NK-92 treated with Interleukin-12 subunit alpha and Interleukin-12 subunit beta, amount 100 ng/mL, for 24 hours (cell line): ENCODE measurements at regions not wholly inside any gene's neighbourhood (a gene's known extent, or its start where the extent isn't known, plus 50 kb on each side); places are given as distances from the start of the nearest gene placed in this dataset.
"Not testable (repeated sequence)": the region's sequence is repeated elsewhere in the genome, so short reads cannot be mapped to it uniquely, and the experiment has no call there.

Experiments
- DNase-seq: peaks from one replicate; lab custom pipeline; 2025; lab: John Stamatoyannopoulos, UW

GRCh38 chr15:35695003-35695402, 149.0 kb upstream of the DPH6 start:
- no peak for DNase-seq

GRCh38 chr15:35696767-35697231, 150.8 kb upstream of the DPH6 start:
- DNase-seq = no peak

- DNase-seq = no peak
Observed at GRCh38 chr15:35697549-35698299, 151.8 kb upstream of the DPH6 start.

GRCh38 chr15:35698331-35698730, 152.4 kb upstream of the DPH6 start:
- no peak for DNase-seq

- no peak for DNase-seq
Observed at GRCh38 chr15:35698966-35699575, 153.1 kb upstream of the DPH6 start.

GRCh38 chr15:35700091-35700593, 154.2 kb upstream of the DPH6 start:
- DNase-seq = not testable (repeated sequence)

GRCh38 chr15:35701402-35702046, 155.6 kb upstream of the DPH6 start:
- no peak for DNase-seq

- no peak for DNase-seq
Observed at GRCh38 chr15:35702946-35703495, 157.1 kb upstream of the DPH6 start.

- DNase-seq = no peak
Observed at GRCh38 chr15:35705030-35705883, 159.3 kb upstream of the DPH6 start.

GRCh38 chr15:35705884-35706585, 160.1 kb upstream of the DPH6 start:
- no peak for DNase-seq

- no peak for DNase-seq
Observed at GRCh38 chr15:35712956-35713355, 167.0 kb upstream of the DPH6 start.

GRCh38 chr15:35713733-35714132, 167.8 kb upstream of the DPH6 start:
- no peak for DNase-seq

GRCh38 chr15:35717721-35718120, 171.8 kb upstream of the DPH6 start:
- DNase-seq = no peak

- DNase-seq = no peak
Observed at GRCh38 chr15:35720019-35720418, 174.1 kb upstream of the DPH6 start.

- DNase-seq = no peak
Observed at GRCh38 chr15:35720984-35721383, 175.0 kb upstream of the DPH6 start.

GRCh38 chr15:35721751-35722150, 175.8 kb upstream of the DPH6 start:
- DNase-seq = no peak

- DNase-seq = no peak
Observed at GRCh38 chr15:35722501-35722900, 176.5 kb upstream of the DPH6 start.

GRCh38 chr15:35723120-35723847, 177.3 kb upstream of the DPH6 start:
- DNase-seq = no peak

GRCh38 chr15:35723852-35724251, 177.9 kb upstream of the DPH6 start:
- no peak for DNase-seq

- no peak for DNase-seq
Observed at GRCh38 chr15:35724626-35725025, 178.7 kb upstream of the DPH6 start.
